ENCODE measurements at regions not wholly inside any gene's neighbourhood (a gene's known extent, or its start where the extent isn't known, plus 50 kb on each side); places are given as distances from the start of the nearest gene placed in this dataset.

GRCh38 chr3:148457886-148458285 is 239.8 kb upstream of the AGTR1 start:
- Histone ChIP-seq H3K4me1 (ENCODE audit: control insufficient read depth in 5 of 5, insufficient read depth in 5 of 5, low read length in 5 of 5) (peaks cover 0 to 4% (median 0%) of the 10 kb centered on the region in 5 donors), H3K27ac (ENCODE audit: low read depth, low read length) (no peak overlapping the region), H3K27me3 (ENCODE audit: control insufficient read depth in 5 of 5, insufficient read depth in 4 of 5, low read length in 5 of 5) (no peaks in the 10 kb centered on the region), H3K4me3 (ENCODE audit: low read depth in 1 of 5, low read length in 5 of 5) (no peak overlapping the region), H3K9ac (ENCODE audit: low read length in 5 of 5) (no peak overlapping the region), H3K36me3 (ENCODE audit: control insufficient read depth in 5 of 5, insufficient read depth in 5 of 5, low read length in 5 of 5) (no peaks in the 10 kb centered on the region), H3K9me3 (ENCODE audit: control insufficient read depth in 5 of 5, low read length in 5 of 5) (no peaks in the 10 kb centered on the region)

GRCh38 chr3:148459931-148460513 is 237.7 kb upstream of the AGTR1 start:
- Histone ChIP-seq H3K9me3 (ENCODE audit: control insufficient read depth in 5 of 5, low read length in 5 of 5) (no peaks in the 10 kb centered on the region), H3K27ac (ENCODE audit: low read depth, low read length) (no peak overlapping the region), H3K4me3 (ENCODE audit: low read depth in 1 of 5, low read length in 5 of 5) (no peak overlapping the region), H3K36me3 (ENCODE audit: control insufficient read depth in 5 of 5, insufficient read depth in 5 of 5, low read length in 5 of 5) (no peaks in the 10 kb centered on the region), H3K9ac (ENCODE audit: low read length in 5 of 5) (no peak overlapping the region), H3K4me1 (ENCODE audit: control insufficient read depth in 5 of 5, insufficient read depth in 5 of 5, low read length in 5 of 5) (peaks cover 0 to 6% (median 0%) of the 10 kb centered on the region in 5 donors), H3K27me3 (ENCODE audit: control insufficient read depth in 5 of 5, insufficient read depth in 4 of 5, low read length in 5 of 5) (no peaks in the 10 kb centered on the region)

- Histone ChIP-seq H3K9me3 (ENCODE audit: control insufficient read depth in 5 of 5, low read length in 5 of 5) (no peaks in the 10 kb centered on the region), H3K4me1 (ENCODE audit: control insufficient read depth in 5 of 5, insufficient read depth in 5 of 5, low read length in 5 of 5) (peaks cover 0 to 3% (median 0%) of the 10 kb centered on the region in 5 donors), H3K4me3 (ENCODE audit: low read depth in 1 of 5, low read length in 5 of 5) (no peak overlapping the region), H3K27me3 (ENCODE audit: control insufficient read depth in 5 of 5, insufficient read depth in 4 of 5, low read length in 5 of 5) (no peaks in the 10 kb centered on the region), H3K36me3 (ENCODE audit: control insufficient read depth in 5 of 5, insufficient read depth in 5 of 5, low read length in 5 of 5) (no peaks in the 10 kb centered on the region), H3K27ac (ENCODE audit: low read depth, low read length) (no peak overlapping the region), H3K9ac (ENCODE audit: low read length in 5 of 5) (no peak overlapping the region)
Measured at GRCh38 chr3:148460686-148461085, 237.0 kb upstream of the AGTR1 start.

GRCh38 chr3:148464246-148464645 is 233.5 kb upstream of the AGTR1 start:
- Histone ChIP-seq H3K27ac (ENCODE audit: low read depth, low read length) (no peak overlapping the region), H3K9me3 (ENCODE audit: control insufficient read depth in 5 of 5, low read length in 5 of 5) (no peaks in the 10 kb centered on the region), H3K4me1 (ENCODE audit: control insufficient read depth in 5 of 5, insufficient read depth in 5 of 5, low read length in 5 of 5) (peaks cover 0 to 3% (median 0%) of the 10 kb centered on the region in 5 donors), H3K27me3 (ENCODE audit: control insufficient read depth in 5 of 5, insufficient read depth in 4 of 5, low read length in 5 of 5) (no peaks in the 10 kb centered on the region), H3K9ac (ENCODE audit: low read length in 5 of 5) (no peak overlapping the region), H3K36me3 (ENCODE audit: control insufficient read depth in 5 of 5, insufficient read depth in 5 of 5, low read length in 5 of 5) (no peaks in the 10 kb centered on the region), H3K4me3 (ENCODE audit: low read depth in 1 of 5, low read length in 5 of 5) (no peak overlapping the region)

- Histone ChIP-seq H3K27me3 (ENCODE audit: control insufficient read depth in 5 of 5, insufficient read depth in 4 of 5, low read length in 5 of 5) (no peaks in the 10 kb centered on the region), H3K9me3 (ENCODE audit: control insufficient read depth in 5 of 5, low read length in 5 of 5) (no peaks in the 10 kb centered on the region), H3K4me1 (ENCODE audit: control insufficient read depth in 5 of 5, insufficient read depth in 5 of 5, low read length in 5 of 5) (peaks cover 0 to 3% (median 0%) of the 10 kb centered on the region in 5 donors), H3K27ac (ENCODE audit: low read depth, low read length) (no peak overlapping the region), H3K4me3 (ENCODE audit: low read depth in 1 of 5, low read length in 5 of 5) (no peak overlapping the region), H3K9ac (ENCODE audit: low read length in 5 of 5) (no peak overlapping the region), H3K36me3 (ENCODE audit: control insufficient read depth in 5 of 5, insufficient read depth in 5 of 5, low read length in 5 of 5) (no peaks in the 10 kb centered on the region)
Measured at GRCh38 chr3:148466143-148466542, 231.6 kb upstream of the AGTR1 start.

GRCh38 chr3:148466980-148467740 is 230.5 kb upstream of the AGTR1 start:
- Histone ChIP-seq H3K4me3 (ENCODE audit: low read depth in 1 of 5, low read length in 5 of 5) (no peak overlapping the region), H3K9ac (ENCODE audit: low read length in 5 of 5) (no peak overlapping the region), H3K9me3 (ENCODE audit: control insufficient read depth in 5 of 5, low read length in 5 of 5) (no peaks in the 10 kb centered on the region), H3K36me3 (ENCODE audit: control insufficient read depth in 5 of 5, insufficient read depth in 5 of 5, low read length in 5 of 5) (no peaks in the 10 kb centered on the region), H3K4me1 (ENCODE audit: control insufficient read depth in 5 of 5, insufficient read depth in 5 of 5, low read length in 5 of 5) (peaks cover 0 to 3% (median 0%) of the 10 kb centered on the region in 5 donors), H3K27me3 (ENCODE audit: control insufficient read depth in 5 of 5, insufficient read depth in 4 of 5, low read length in 5 of 5) (no peaks in the 10 kb centered on the region), H3K27ac (ENCODE audit: low read depth, low read length) (no peak overlapping the region)

DNA sequence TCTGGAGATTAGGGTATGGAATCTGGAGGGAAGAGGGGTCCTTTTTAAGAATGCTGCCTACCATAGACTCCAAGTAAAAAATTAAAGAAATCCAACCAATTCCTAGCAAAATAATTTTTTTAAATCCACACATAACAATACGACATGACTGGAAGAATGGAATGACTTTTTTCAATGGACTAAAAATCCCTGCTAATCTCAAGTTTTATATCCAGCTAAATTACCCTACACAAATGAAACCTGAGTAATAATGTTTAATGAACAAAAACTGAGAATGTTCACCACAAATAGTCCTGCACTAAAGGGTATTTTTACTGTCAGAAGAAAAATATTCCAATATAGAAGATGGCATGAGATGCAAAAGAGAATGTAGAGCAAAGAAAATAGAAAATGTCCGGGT is 220.3 kb upstream of the AGTR1 start:
- no peaks in the 10 kb centered on the region for H3K27me3 ChIP-seq (ENCODE audit: control insufficient read depth in 5 of 5, insufficient read depth in 4 of 5, low read length in 5 of 5)

DNA sequence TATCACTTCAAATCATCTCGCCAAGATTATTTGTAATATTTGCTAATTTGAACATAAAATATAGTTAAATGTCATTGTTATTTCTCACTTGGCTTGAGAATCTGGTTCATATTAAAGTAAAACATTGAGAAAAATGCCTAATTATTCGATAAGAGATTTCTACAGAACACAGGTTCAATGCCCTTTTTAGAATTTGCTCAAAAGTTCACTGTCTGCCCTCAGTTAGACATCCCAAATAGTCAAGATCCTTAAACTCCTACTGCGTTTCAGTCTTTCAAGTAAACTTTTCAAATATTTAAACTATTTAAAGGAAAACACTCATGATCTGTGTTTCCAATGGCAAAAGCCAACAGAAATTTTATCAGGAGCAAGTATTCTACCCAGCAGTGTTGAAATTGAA is 204.1 kb upstream of the AGTR1 start:
- no peak overlapping the region for H3K4me3 ChIP-seq (ENCODE audit: low read depth in 1 of 5, low read length in 5 of 5)
- H3K9ac ChIP-seq (ENCODE audit: low read length in 5 of 5): no peak overlapping the region
- no peaks in the 10 kb centered on the region for H3K4me1 ChIP-seq (ENCODE audit: control insufficient read depth in 5 of 5, insufficient read depth in 5 of 5, low read length in 5 of 5)
- no peaks in the 10 kb centered on the region for H3K9me3 ChIP-seq (ENCODE audit: control insufficient read depth in 5 of 5, low read length in 5 of 5)
- no peaks in the 10 kb centered on the region for H3K36me3 ChIP-seq (ENCODE audit: control insufficient read depth in 5 of 5, insufficient read depth in 5 of 5, low read length in 5 of 5)
- H3K27ac ChIP-seq (ENCODE audit: low read depth, low read length): no peak overlapping the region
- no peaks in the 10 kb centered on the region for H3K27me3 ChIP-seq (ENCODE audit: control insufficient read depth in 5 of 5, insufficient read depth in 4 of 5, low read length in 5 of 5)

More for the DNA sequence above, 220.3 kb upstream of the AGTR1 start:
- Histone ChIP-seq H3K9ac (ENCODE audit: low read length in 5 of 5) (no peak overlapping the region), H3K36me3 (ENCODE audit: control insufficient read depth in 5 of 5, insufficient read depth in 5 of 5, low read length in 5 of 5) (no peaks in the 10 kb centered on the region), H3K27ac (ENCODE audit: low read depth, low read length) (no peak overlapping the region), H3K4me3 (ENCODE audit: low read depth in 1 of 5, low read length in 5 of 5) (no peak overlapping the region), H3K4me1 (ENCODE audit: control insufficient read depth in 5 of 5, insufficient read depth in 5 of 5, low read length in 5 of 5) (no peaks in the 10 kb centered on the region), H3K9me3 (ENCODE audit: control insufficient read depth in 5 of 5, low read length in 5 of 5) (peaks cover 0 to 9% (median 0%) of the 10 kb centered on the region in 5 donors)

DNA sequence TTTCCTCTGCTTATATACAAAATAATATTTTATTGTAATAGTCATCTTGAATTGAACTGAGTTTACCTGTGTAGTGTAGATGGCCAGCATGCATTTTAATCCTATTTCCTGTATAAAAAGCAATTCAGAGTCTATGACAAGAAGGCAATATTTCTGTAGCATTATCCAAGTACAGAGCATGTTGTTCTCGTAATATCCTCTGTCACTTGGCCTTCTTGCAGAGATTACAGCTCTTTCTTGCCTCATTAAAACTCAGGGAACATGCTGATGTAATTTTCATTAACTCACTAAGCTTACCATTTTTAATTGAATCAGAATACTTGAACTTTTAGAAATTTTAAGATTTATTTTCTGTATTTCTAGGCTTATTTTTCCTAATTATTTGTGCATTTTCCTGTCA is 203.3 kb upstream of the AGTR1 start:
- Histone ChIP-seq H3K9ac (ENCODE audit: low read length in 5 of 5) (no peak overlapping the region), H3K9me3 (ENCODE audit: control insufficient read depth in 5 of 5, low read length in 5 of 5) (no peaks in the 10 kb centered on the region), H3K4me3 (ENCODE audit: low read depth in 1 of 5, low read length in 5 of 5) (no peak overlapping the region), H3K4me1 (ENCODE audit: control insufficient read depth in 5 of 5, insufficient read depth in 5 of 5, low read length in 5 of 5) (no peaks in the 10 kb centered on the region), H3K27me3 (ENCODE audit: control insufficient read depth in 5 of 5, insufficient read depth in 4 of 5, low read length in 5 of 5) (no peaks in the 10 kb centered on the region), H3K27ac (ENCODE audit: low read depth, low read length) (no peak overlapping the region), H3K36me3 (ENCODE audit: control insufficient read depth in 5 of 5, insufficient read depth in 5 of 5, low read length in 5 of 5) (no peaks in the 10 kb centered on the region)

DNA sequence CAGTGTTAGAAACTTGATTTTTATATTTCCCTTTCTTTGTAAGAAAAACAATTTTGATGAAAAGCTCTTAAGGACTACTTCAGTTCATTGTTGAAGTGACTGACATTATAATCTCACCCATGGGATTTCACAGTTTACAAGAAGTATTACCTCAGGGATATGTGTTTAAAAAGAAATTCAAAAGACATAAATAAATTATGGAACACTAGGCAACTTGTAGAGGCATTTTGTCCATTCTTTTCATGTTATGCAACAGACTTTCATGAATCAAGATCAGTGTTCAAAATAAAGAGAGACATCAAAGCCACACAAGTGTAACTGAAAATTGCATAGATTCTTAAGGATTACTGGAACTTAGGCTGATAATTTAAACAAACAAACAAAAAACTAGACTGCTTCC is 196.8 kb upstream of the AGTR1 start:
- peaks cover 0 to 4% (median 0%) of the 10 kb centered on the region in 5 donors for H3K4me1 ChIP-seq (ENCODE audit: control insufficient read depth in 5 of 5, insufficient read depth in 5 of 5, low read length in 5 of 5)

More for the DNA sequence above, 196.8 kb upstream of the AGTR1 start:
- Histone ChIP-seq H3K27ac (ENCODE audit: low read depth, low read length) (no peak overlapping the region), H3K36me3 (ENCODE audit: control insufficient read depth in 5 of 5, insufficient read depth in 5 of 5, low read length in 5 of 5) (no peaks in the 10 kb centered on the region), H3K27me3 (ENCODE audit: control insufficient read depth in 5 of 5, insufficient read depth in 4 of 5, low read length in 5 of 5) (no peaks in the 10 kb centered on the region), H3K9me3 (ENCODE audit: control insufficient read depth in 5 of 5, low read length in 5 of 5) (no peaks in the 10 kb centered on the region), H3K4me3 (ENCODE audit: low read depth in 1 of 5, low read length in 5 of 5) (no peak overlapping the region), H3K9ac (ENCODE audit: low read length in 5 of 5) (no peak overlapping the region)
